ENCODE measurements at regions not wholly inside any gene's neighbourhood (a gene's known extent, or its start where the extent isn't known, plus 50 kb on each side); places are given as distances from the start of the nearest gene placed in this dataset.

DNA sequence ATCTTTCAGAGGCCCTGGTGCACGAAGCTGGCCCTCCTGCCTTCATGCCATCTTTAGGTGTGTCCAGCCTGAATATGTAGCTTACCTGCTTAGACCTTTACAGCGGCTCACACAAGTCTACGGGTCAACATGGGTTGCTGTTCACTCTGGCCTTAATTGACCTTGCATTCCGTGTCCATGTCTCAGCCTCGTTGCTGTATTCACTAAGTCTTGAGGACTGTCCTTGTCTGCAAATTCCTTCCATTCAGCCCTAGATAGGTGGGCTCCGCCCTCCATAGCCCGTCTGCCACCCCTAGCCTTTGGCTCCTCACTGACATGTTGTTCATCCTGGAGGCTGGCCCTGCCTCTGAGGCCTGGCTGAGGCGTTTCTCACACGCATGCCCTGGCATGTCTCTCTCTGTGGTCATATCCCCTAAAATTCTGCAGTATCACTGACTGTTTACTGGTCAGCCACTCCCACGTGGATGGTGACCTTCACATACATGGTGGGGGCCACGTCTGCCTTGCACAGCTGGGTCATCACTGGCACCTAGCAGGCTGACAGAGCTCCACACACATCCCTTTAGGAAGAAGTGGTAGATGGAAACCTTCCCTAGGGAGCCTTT lies 394.1 kb upstream of the MKI67 start:
- no peak overlapping the region for H3K4me3 ChIP-seq (ENCODE audit: low read depth, low read length)
- TF ChIP-seq, protein P1, sequence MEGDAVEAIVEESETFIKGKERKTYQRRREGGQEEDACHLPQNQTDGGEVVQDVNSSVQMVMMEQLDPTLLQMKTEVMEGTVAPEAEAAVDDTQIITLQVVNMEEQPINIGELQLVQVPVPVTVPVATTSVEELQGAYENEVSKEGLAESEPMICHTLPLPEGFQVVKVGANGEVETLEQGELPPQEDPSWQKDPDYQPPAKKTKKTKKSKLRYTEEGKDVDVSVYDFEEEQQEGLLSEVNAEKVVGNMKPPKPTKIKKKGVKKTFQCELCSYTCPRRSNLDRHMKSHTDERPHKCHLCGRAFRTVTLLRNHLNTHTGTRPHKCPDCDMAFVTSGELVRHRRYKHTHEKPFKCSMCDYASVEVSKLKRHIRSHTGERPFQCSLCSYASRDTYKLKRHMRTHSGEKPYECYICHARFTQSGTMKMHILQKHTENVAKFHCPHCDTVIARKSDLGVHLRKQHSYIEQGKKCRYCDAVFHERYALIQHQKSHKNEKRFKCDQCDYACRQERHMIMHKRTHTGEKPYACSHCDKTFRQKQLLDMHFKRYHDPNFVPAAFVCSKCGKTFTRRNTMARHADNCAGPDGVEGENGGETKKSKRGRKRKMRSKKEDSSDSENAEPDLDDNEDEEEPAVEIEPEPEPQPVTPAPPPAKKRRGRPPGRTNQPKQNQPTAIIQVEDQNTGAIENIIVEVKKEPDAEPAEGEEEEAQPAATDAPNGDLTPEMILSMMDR (IDR thresholded peaks at IDR 0.05; ENCODE audit: borderline replicate concordance, insufficient read depth, low read depth, low read length): no peak

GRCh38 chr10:128522551-128523308 lies 396.5 kb upstream of the MKI67 start:
- TF ChIP-seq, protein P1 (IDR thresholded peaks at IDR 0.05; ENCODE audit: borderline replicate concordance, insufficient read depth, low read depth, low read length): no peak
- no peak overlapping the region for H3K4me3 ChIP-seq (ENCODE audit: low read depth, low read length)

DNA sequence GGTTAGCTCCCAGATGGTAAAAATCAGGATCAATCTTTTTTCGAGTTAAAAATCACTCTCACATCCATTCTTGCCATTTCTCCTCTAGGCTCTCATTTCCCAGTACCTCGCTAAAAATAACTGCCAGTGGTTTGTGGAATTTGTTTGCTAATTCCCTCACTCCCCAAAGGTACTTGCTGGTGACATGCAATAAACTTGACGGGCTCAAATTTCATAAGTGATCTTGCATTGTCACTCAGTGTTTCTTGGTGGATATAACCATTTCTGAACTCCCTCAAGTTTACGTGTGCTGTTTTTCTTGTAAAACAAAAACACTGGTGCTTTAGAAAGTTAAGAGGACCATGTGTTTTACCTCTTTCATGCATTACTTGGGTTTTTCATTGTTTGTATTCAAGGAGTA lies 399.2 kb upstream of the MKI67 start:
- H3K4me3 ChIP-seq (ENCODE audit: low read depth, low read length): no peak overlapping the region
- TF ChIP-seq, protein P1 (IDR thresholded peaks at IDR 0.05; ENCODE audit: borderline replicate concordance, insufficient read depth, low read depth, low read length): no peak

DNA sequence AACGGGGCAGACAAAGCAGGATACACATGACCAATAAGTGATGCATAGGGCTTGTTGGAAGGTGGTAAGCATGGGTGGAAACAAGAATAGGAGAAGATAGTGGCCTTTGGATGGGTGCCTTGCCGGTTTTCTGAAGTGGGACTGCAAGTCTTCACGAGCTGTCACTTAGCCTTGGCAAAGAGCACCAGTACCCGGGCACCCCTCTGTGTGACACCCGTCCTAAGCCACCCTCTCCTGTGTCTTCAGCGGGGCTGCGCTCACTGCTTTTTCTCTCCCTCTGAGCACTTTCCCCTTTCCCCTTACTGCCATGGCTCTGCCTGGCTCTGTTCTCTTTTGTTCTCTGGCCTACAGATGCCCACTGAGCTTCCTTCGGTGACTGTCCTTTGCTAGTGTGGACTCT lies 399.7 kb upstream of the MKI67 start:
- TF ChIP-seq, protein P1 (IDR thresholded peaks at IDR 0.05; ENCODE audit: borderline replicate concordance, insufficient read depth, low read depth, low read length): no peak

GRCh38 chr10:128526791-128527375 lies 400.7 kb upstream of the MKI67 start:
- TF ChIP-seq, protein P1 (IDR thresholded peaks at IDR 0.05; ENCODE audit: borderline replicate concordance, insufficient read depth, low read depth, low read length): no peak
- no peak overlapping the region for H3K4me3 ChIP-seq (ENCODE audit: low read depth, low read length)

More for the DNA sequence above, 399.7 kb upstream of the MKI67 start:
- no peak overlapping the region for H3K4me3 ChIP-seq (ENCODE audit: low read depth, low read length)

DNA sequence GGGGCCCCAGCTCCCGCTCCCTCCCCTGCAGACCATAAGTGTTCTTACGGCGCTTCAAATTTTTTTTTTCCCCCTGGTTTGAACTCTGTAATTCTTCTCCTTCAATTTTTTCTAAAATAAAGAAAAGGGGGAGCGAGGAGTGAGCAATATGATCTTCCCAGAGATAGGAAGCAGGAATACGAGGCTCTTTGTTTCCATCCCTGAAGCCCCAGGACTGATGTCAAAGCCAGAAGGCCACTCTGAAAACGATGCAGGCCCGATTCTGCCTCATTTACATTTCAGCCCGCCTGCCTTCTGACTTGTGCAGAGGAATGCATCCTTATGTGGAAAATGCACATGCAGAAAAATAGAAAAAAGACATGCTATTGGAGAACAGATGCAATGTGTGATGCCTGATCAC lies 401.5 kb upstream of the MKI67 start:
- TF ChIP-seq, protein P1 (IDR thresholded peaks at IDR 0.05; ENCODE audit: borderline replicate concordance, insufficient read depth, low read depth, low read length): no peak
- no peak overlapping the region for H3K4me3 ChIP-seq (ENCODE audit: low read depth, low read length)
